Astrocyte of the cerebellum (primary cell): ENCODE measurements at regions not wholly inside any gene's neighbourhood (a gene's known extent, or its start where the extent isn't known, plus 50 kb on each side); places are given as distances from the start of the nearest gene placed in this dataset.

Source experiments
- DNase-seq: peaks from one replicate; pipeline ENCODE4 v3.0.0-alpha.2; 2011; ENCODE audit warnings: low read depth
- H3K4me3 ChIP-seq: 2 replicates; pipeline ENCODE4 v1.5.1; 2011; ENCODE audit warnings: mild to moderate bottlenecking, low read depth, low read length, moderate library complexity
- CTCF ChIP-seq: IDR thresholded peaks from 2 replicates; pipeline ENCODE4 v1.5.1; 2012; ENCODE audit warnings: low read length, low read depth, moderate library complexity, mild to moderate bottlenecking; ENCODE audit errors: missing control alignments
- in situ Hi-C: cut with HindIII; loops from 2 replicates; pipeline ENCODE4 v1.10.0; 2017; ENCODE audit warnings: low sequenced_read_pairs

GRCh38 chr5:2253040-2253975 lies 370.6 kb upstream of the IRX4 start:
- no peak for TF ChIP-seq CTCF
- in situ Hi-C loops, result no loop called here

DNA sequence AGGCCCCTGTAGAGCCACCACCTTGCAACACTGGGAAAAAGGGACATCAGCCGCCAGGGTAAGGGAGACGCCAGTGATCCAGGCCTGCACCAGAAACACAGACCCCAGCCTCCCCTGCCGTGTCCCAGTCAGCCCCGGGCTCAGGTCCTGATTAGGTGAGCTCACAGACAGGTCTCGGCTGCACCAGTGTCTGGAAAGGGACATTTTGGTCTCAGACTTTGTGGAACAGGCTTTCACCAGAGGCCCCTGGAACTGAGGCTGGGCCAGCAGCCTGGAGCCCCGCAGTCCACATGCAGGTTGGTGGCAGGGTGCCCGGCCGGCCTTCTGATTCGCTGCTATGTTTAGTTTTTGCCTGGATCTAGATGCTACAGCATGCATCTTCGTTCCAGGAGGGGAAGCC lies 369.0 kb upstream of the IRX4 start:
- no peak overlapping the region for H3K4me3 ChIP-seq
- no peak for DNase-seq
- TF ChIP-seq CTCF, result no peak
- in situ Hi-C loops, result no loop called here

More at GRCh38 chr5:2253040-2253975, 370.6 kb upstream of the IRX4 start:
- no peak overlapping the region for H3K4me3 ChIP-seq
- no peak for DNase-seq

DNA sequence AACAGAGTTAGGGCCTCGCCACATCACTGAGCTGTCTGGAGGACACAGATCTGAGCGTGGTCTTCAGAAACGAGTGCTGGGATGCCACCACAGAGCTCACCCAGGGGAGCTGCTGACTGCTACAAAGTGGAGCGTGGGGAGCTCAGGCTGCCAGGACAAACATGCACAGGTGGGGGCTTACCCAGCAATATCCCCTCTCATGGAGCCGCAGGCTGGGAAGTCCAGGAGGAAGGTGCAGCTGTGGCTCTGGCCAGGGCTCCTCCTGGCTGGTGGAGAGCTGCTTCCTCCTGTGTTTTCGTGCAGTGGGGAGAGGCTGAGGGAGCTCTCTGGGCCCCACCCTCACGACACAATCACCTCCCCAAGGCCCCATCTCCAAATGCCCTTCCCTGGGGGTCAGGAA lies 368.6 kb upstream of the IRX4 start:
- no peak overlapping the region for H3K4me3 ChIP-seq
- DNase-seq, result no peak
- in situ Hi-C loops, result no loop called here
- no peak for TF ChIP-seq CTCF

- DNase-seq, result no peak
- no peak overlapping the region for H3K4me3 ChIP-seq
- TF ChIP-seq CTCF, result no peak
- in situ Hi-C loops, result no loop called here
These were observed 367.7 kb upstream of the IRX4 start for GRCh38 chr5:2250365-2250950.

- no peak for TF ChIP-seq CTCF
- in situ Hi-C loops, result no loop called here
- H3K4me3 ChIP-seq, result no peak overlapping the region
- DNase-seq, result no peak
These were observed 366.7 kb upstream of the IRX4 start for GRCh38 chr5:2249442-2249841.

- no peak for DNase-seq
These were observed 366.3 kb upstream of the IRX4 start for GRCh38 chr5:2249026-2249425.

More at GRCh38 chr5:2249026-2249425, 366.3 kb upstream of the IRX4 start:
- no peak overlapping the region for H3K4me3 ChIP-seq
- in situ Hi-C loops, result no loop called here
- no peak for TF ChIP-seq CTCF
